Prostate gland (tissue), 2 donors: ENCODE measurements at regions not wholly inside any gene's neighbourhood (a gene's known extent, or its start where the extent isn't known, plus 50 kb on each side); places are given as distances from the start of the nearest gene placed in this dataset.

Experiments used
- DNase-seq: peaks from one replicate; pipeline ENCODE4 v3.0.0-alpha.2; 2019; ENCODE audit warnings: low spot score
- H3K27ac ChIP-seq, 2 donors: fragments of 200-600 bp; sonication (generic); 2 replicates each; pipeline ENCODE4 v1.5.1; 2017 to 2019
- H3K27me3 ChIP-seq: fragments of 200-600 bp; sonication (generic); replicated peaks from 2 replicates; pipeline ENCODE4 v1.5.1; 2019; ENCODE audit not compliant: insufficient read depth
- H3K36me3 ChIP-seq, 2 donors: fragments of 200-600 bp; sonication (generic); 1 replicate in 1 of 2; 2 replicates in 1 of 2; pipeline versions ENCODE4 v1.5.1 to v1.8.1; 2017 to 2019
- H3K4me1 ChIP-seq: fragments of 200-600 bp; sonication (generic); replicated peaks from 2 replicates; pipeline ENCODE4 v1.5.1; 2019
- H3K4me3 ChIP-seq, 2 donors: fragments of 200-600 bp; sonication (generic); 2 replicates each; pipeline ENCODE4 v1.5.1; 2017 to 2019
- H3K9me3 ChIP-seq: fragments of 200-600 bp; sonication (generic); 2 replicates; pipeline ENCODE4 v1.5.1; 2017
- CTCF ChIP-seq, 4 experiments: fragments of 200-600 bp in 2 of 4; fragments of 450-650 bp in 2 of 4; sonication (generic) in 2 of 4; IDR thresholded peaks; 1 replicate in 3 of 4; 2 replicates in 1 of 4; pipeline ENCODE4 v1.5.1; 2016 to 2019; ENCODE audit warnings: antibody characterized with exemption in 4 of 4, mild to moderate bottlenecking in 2 of 4, moderate library complexity in 2 of 4
- POLR2A ChIP-seq: fragments of 450-650 bp; IDR thresholded peaks from one replicate; pipeline ENCODE4 v1.6.1; 2016; ENCODE audit warnings: antibody characterized with exemption, mild to moderate bottlenecking
- POLR2AphosphoS5 ChIP-seq: sonication (generic); formaldehyde crosslinking; IDR thresholded peaks from one replicate; pipeline ENCODE4 v1.6.1; 2017; ENCODE audit warnings: antibody characterized with exemption
- WGBS: methylation state at CpG from one replicate; pipeline ENCODE4 v1.1.5; 2018; 5-methylcytosine and 5-hydroxymethylcytosine counted together
- intact Hi-C: fragments of 100-400 bp; cut with DNase I; formaldehyde crosslinking; loops from one replicate; pipeline ENCODE4 v1.14.2; 2022

GRCh38 chr2:125106710-125107109 is 1081.6 kb downstream of the CNTNAP5 start:
- H3K4me1 ChIP-seq, result no peaks in the 10 kb centered on the region
- H3K27ac ChIP-seq, result no peak overlapping the region
- H3K4me3 ChIP-seq, result no peak overlapping the region
- intact Hi-C loops, result no loop called here
- H3K27me3 ChIP-seq, result no peaks in the 10 kb centered on the region
- no peaks in the 10 kb centered on the region for H3K36me3 ChIP-seq
- TF ChIP-seq POLR2A (no peak), CTCF (IDR thresholded peaks at IDR 0.05) (no peak), POLR2AphosphoS5 (no peak)
- DNase-seq, result no peak
- H3K9me3 ChIP-seq, result no peaks in the 10 kb centered on the region

GRCh38 chr2:125107446-125107845 is 1082.4 kb downstream of the CNTNAP5 start:
- H3K27ac ChIP-seq, result no peak overlapping the region
- intact Hi-C loops, result no loop called here
- DNase-seq, result no peak
- WGBS, result 79% methylated on average over 1 of the region's 1 CpG
- H3K9me3 ChIP-seq, result no peaks in the 10 kb centered on the region
- H3K4me3 ChIP-seq, result no peak overlapping the region
- no peaks in the 10 kb centered on the region for H3K4me1 ChIP-seq
- no peaks in the 10 kb centered on the region for H3K36me3 ChIP-seq
- TF ChIP-seq POLR2A (no peak), CTCF (IDR thresholded peaks at IDR 0.05) (no peak), POLR2AphosphoS5 (no peak)
- no peaks in the 10 kb centered on the region for H3K27me3 ChIP-seq

GRCh38 chr2:125108251-125108650 is 1083.2 kb downstream of the CNTNAP5 start:
- TF ChIP-seq CTCF (IDR thresholded peaks at IDR 0.05) (no peak), POLR2A (no peak), POLR2AphosphoS5 (no peak)
- H3K4me3 ChIP-seq, result no peak overlapping the region
- no peaks in the 10 kb centered on the region for H3K9me3 ChIP-seq
- intact Hi-C loops, result no loop called here
- no peak overlapping the region for H3K27ac ChIP-seq
- H3K27me3 ChIP-seq, result no peaks in the 10 kb centered on the region
- no peak for DNase-seq
- H3K4me1 ChIP-seq, result no peaks in the 10 kb centered on the region
- no peaks in the 10 kb centered on the region for H3K36me3 ChIP-seq

- H3K4me1 ChIP-seq, result no peaks in the 10 kb centered on the region
Measured at GRCh38 chr2:125125902-125126301, 1100.8 kb downstream of the CNTNAP5 start.

More at GRCh38 chr2:125125902-125126301, 1100.8 kb downstream of the CNTNAP5 start:
- Histone ChIP-seq H3K36me3 (no peaks in the 10 kb centered on the region), H3K9me3 (no peaks in the 10 kb centered on the region), H3K27ac (no peak overlapping the region), H3K4me3 (no peak overlapping the region), H3K27me3 (no peaks in the 10 kb centered on the region)
- WGBS, result 100% methylated on average over 1 of the region's 1 CpG
- intact Hi-C loops, result no loop called here
- no peak for DNase-seq
- TF ChIP-seq POLR2A, result no peak
- TF ChIP-seq POLR2AphosphoS5, result no peak
- no peak for TF ChIP-seq CTCF (IDR thresholded peaks at IDR 0.05)
